ENCODE measurements at regions not wholly inside any gene's neighbourhood (a gene's known extent, or its start where the extent isn't known, plus 50 kb on each side); places are given as distances from the start of the nearest gene placed in this dataset.

DNA sequence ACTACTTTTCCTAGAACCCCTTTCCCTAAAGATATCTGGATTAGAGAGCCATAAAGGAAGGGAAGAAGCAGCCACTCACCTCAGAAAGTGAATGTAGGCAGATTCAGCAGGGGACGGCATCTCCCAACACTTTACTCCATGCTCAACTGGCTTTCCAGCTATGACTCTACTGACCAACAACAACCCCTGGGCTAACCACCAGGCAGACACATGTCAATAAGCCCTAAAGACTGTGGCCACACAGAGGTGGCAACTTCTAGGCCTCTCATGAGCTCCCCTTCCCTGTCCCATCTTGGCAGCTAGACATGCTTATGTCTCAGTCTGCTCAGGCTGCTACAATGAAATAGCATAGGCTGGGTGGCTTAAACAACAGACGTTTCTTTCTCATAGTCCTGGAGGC lies 214.0 kb upstream of the ZP4 start:
- no peak overlapping the region for H3K4me2 ChIP-seq (ENCODE audit: low read depth, low read length, poor library complexity, severe bottlenecking)
- no peaks in the 10 kb centered on the region for H3K9me2 ChIP-seq (replicated peaks; ENCODE audit: low read depth, low read length)
- no peaks in the 10 kb centered on the region for H3F3A ChIP-seq (ENCODE audit: low read depth)
- TF ChIP-seq, protein P1, sequence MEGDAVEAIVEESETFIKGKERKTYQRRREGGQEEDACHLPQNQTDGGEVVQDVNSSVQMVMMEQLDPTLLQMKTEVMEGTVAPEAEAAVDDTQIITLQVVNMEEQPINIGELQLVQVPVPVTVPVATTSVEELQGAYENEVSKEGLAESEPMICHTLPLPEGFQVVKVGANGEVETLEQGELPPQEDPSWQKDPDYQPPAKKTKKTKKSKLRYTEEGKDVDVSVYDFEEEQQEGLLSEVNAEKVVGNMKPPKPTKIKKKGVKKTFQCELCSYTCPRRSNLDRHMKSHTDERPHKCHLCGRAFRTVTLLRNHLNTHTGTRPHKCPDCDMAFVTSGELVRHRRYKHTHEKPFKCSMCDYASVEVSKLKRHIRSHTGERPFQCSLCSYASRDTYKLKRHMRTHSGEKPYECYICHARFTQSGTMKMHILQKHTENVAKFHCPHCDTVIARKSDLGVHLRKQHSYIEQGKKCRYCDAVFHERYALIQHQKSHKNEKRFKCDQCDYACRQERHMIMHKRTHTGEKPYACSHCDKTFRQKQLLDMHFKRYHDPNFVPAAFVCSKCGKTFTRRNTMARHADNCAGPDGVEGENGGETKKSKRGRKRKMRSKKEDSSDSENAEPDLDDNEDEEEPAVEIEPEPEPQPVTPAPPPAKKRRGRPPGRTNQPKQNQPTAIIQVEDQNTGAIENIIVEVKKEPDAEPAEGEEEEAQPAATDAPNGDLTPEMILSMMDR (conservative IDR thresholded peaks at IDR 0.05; ENCODE audit: low read length) = no peak
- TF ChIP-seq EZH2phosphoT487 (IDR thresholded peaks at IDR 0.05; ENCODE audit: borderline replicate concordance) = no peak
- H3K4me3 ChIP-seq (ENCODE audit: low read length, poor library complexity, severe bottlenecking) = no peak overlapping the region
- no peaks in the 10 kb centered on the region for H3K27me3 ChIP-seq (ENCODE audit: insufficient read depth, low read length, poor library complexity, severe bottlenecking)
- H3K4me1 ChIP-seq (ENCODE audit: insufficient read depth, low read length, poor library complexity, severe bottlenecking) = no peaks in the 10 kb centered on the region
- H3K9ac ChIP-seq (ENCODE audit: low read depth, low read length, poor library complexity, severe bottlenecking) = no peak overlapping the region
- H3K36me3 ChIP-seq (ENCODE audit: insufficient read depth, low read length) = no peaks in the 10 kb centered on the region
- no peak overlapping the region for H2AFZ ChIP-seq (ENCODE audit: low read length)
- H4K20me1 ChIP-seq (ENCODE audit: insufficient read depth, low read length, poor library complexity, severe bottlenecking) = no peaks in the 10 kb centered on the region
- H3K9me3 ChIP-seq (ENCODE audit: insufficient read depth, low read depth, low read length) = no peaks in the 10 kb centered on the region; the same call in none of the 2 replicates
- H3K79me2 ChIP-seq (ENCODE audit: insufficient read depth, low read length) = no peaks in the 10 kb centered on the region

DNA sequence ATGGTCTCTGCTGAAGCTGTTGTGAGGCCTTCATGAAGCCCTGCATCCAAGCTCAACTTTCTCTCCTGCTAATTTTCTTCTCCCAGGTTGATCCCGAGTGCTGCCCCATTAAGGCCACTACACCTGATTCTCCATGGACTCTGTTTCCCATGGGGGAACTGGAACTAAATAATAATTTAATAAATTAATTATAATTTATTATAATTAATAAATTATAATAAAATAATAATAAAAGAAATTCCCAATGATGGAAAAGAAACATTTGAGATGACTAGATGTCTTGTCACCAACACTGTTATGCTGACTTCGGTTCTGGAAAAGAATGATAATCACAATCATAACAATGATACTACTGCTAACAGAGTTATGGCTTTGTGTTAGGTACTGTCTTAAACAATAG lies 211.2 kb upstream of the ZP4 start:
- TF ChIP-seq, protein P1 (conservative IDR thresholded peaks at IDR 0.05; ENCODE audit: low read length) = no peak
- H3K9ac ChIP-seq (ENCODE audit: low read depth, low read length, poor library complexity, severe bottlenecking) = no peak overlapping the region
- no peaks in the 10 kb centered on the region for H3K36me3 ChIP-seq (ENCODE audit: insufficient read depth, low read length)
- no peaks in the 10 kb centered on the region for H3K27me3 ChIP-seq (ENCODE audit: insufficient read depth, low read length, poor library complexity, severe bottlenecking)
- no peaks in the 10 kb centered on the region for H3K9me2 ChIP-seq (replicated peaks; ENCODE audit: low read depth, low read length)
- no peak overlapping the region for H2AFZ ChIP-seq (ENCODE audit: low read length)
- no peak overlapping the region for H3K4me3 ChIP-seq (ENCODE audit: low read length, poor library complexity, severe bottlenecking)
- no peaks in the 10 kb centered on the region for H3K79me2 ChIP-seq (ENCODE audit: insufficient read depth, low read length)
- peaks cover 6% of the 10 kb centered on the region for H3K9me3 ChIP-seq (ENCODE audit: insufficient read depth, low read depth, low read length)
- H4K20me1 ChIP-seq (ENCODE audit: insufficient read depth, low read length, poor library complexity, severe bottlenecking) = no peaks in the 10 kb centered on the region
- no peaks in the 10 kb centered on the region for H3K4me1 ChIP-seq (ENCODE audit: insufficient read depth, low read length, poor library complexity, severe bottlenecking)
- H3K4me2 ChIP-seq (ENCODE audit: low read depth, low read length, poor library complexity, severe bottlenecking) = no peak overlapping the region
- no peaks in the 10 kb centered on the region for H3F3A ChIP-seq (ENCODE audit: low read depth)

DNA sequence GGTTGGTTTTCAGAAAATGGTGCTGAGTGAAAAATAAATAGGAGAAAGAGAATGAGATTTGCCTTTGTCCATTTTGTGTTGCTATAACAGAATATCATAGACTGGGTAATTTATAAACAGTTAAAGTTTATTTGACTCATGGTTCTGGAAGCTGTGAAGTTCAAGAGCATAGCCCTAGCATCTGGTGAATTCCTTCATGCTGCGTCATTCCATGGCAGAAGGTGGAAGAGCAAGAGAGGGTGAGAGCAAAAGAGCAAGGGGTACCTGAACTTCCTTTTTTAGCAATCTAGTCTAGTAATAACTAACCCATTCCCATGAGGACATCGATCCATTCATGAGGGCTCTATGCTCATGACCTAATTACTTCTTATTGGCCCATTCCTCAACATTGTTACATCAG lies 209.1 kb upstream of the ZP4 start:
- Histone ChIP-seq H2AFZ (ENCODE audit: low read length) (no peak overlapping the region), H3K4me1 (ENCODE audit: insufficient read depth, low read length, poor library complexity, severe bottlenecking) (no peaks in the 10 kb centered on the region), H3K27me3 (ENCODE audit: insufficient read depth, low read length, poor library complexity, severe bottlenecking) (no peaks in the 10 kb centered on the region), H3K9ac (ENCODE audit: low read depth, low read length, poor library complexity, severe bottlenecking) (no peak overlapping the region), H4K20me1 (ENCODE audit: insufficient read depth, low read length, poor library complexity, severe bottlenecking) (no peaks in the 10 kb centered on the region), H3K79me2 (ENCODE audit: insufficient read depth, low read length) (no peaks in the 10 kb centered on the region), H3K4me3 (ENCODE audit: low read length, poor library complexity, severe bottlenecking) (no peak overlapping the region), H3K9me2 (replicated peaks; ENCODE audit: low read depth, low read length) (no peaks in the 10 kb centered on the region), H3K9me3 (ENCODE audit: insufficient read depth, low read depth, low read length) (peaks cover 6% of the 10 kb centered on the region), H3F3A (ENCODE audit: low read depth) (no peaks in the 10 kb centered on the region), H3K36me3 (ENCODE audit: insufficient read depth, low read length) (no peaks in the 10 kb centered on the region), H3K4me2 (ENCODE audit: low read depth, low read length, poor library complexity, severe bottlenecking) (no peak overlapping the region)
- TF ChIP-seq, protein P1 (conservative IDR thresholded peaks at IDR 0.05; ENCODE audit: low read length) = no peak
- TF ChIP-seq EZH2phosphoT487 (IDR thresholded peaks at IDR 0.05; ENCODE audit: borderline replicate concordance) = no peak
